Tibial nerve (tissue), 3 donors: ENCODE measurements at regions not wholly inside any gene's neighbourhood (a gene's known extent, or its start where the extent isn't known, plus 50 kb on each side); places are given as distances from the start of the nearest gene placed in this dataset.

Source experiments
- CTCF ChIP-seq, 5 experiments: fragments of 200-600 bp in 3 of 5; fragments of 450-650 bp in 2 of 5; sonication (generic) in 3 of 5; IDR thresholded peaks; one replicate each; pipeline ENCODE4 v1.5.1; 2016 to 2019; ENCODE audit warnings: antibody characterized with exemption in 5 of 5, mild to moderate bottlenecking in 3 of 5, moderate library complexity in 2 of 5
- POLR2A ChIP-seq, 2 donors: fragments of 450-650 bp; IDR thresholded peaks; one replicate each; pipeline ENCODE4 v1.6.1; 2017; ENCODE audit warnings: antibody characterized with exemption in 2 of 2, mild to moderate bottlenecking in 2 of 2, moderate library complexity in 2 of 2

DNA sequence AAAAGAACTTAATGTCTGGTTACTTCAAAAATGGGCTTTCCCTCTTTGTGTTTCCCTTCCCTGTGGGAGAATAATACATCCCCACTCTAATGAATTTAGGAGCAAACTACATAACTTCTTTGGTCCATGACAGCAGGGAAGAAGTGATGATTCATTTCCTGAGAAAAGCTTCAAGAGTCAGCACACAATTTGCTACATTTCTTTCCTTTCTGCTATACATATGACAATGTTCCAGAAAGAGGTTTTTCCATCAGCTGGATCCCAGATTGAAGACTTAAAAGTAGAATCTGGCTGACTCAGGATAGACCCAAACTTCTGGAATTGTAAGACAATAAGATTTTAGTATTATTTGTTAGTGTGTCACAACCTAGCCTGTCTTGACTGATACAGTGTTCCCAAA, 126.1 kb downstream of the DRD1 start:
- TF ChIP-seq CTCF (IDR thresholded peaks at IDR 0.05) (no peak), POLR2A (IDR thresholded peaks at IDR 0.05) (no peak)
